Endothelial cell of umbilical vein (primary cell): ENCODE measurements at regions not wholly inside any gene's neighbourhood (a gene's known extent, or its start where the extent isn't known, plus 50 kb on each side); places are given as distances from the start of the nearest gene placed in this dataset.

ENCODE experiments used
- BruUV-seq: library from RNA; stranded (reverse); fragments of 400-500 nt; replicated peaks from 2 replicates; lab custom pipeline; 2021; lab: Mats Ljungman, UMichigan
- CTCF ChIA-PET: fragments of 300-600, 350-600 bp; sonication (Branson Sonifier 250); formaldehyde crosslinking; loops from one replicate; lab custom pipeline; 2021; ENCODE audit warnings: antibody characterized with exemption, inconsistent platforms; lab: Charles Lee
- POLR2A ChIA-PET: fragments of 300-600, 350-600 bp; sonication (Branson Sonifier 250); formaldehyde crosslinking; loops from one replicate; lab custom pipeline; 2021; ENCODE audit warnings: antibody characterized with exemption, inconsistent platforms; lab: Charles Lee
- DNase-seq: peaks from one replicate; pipeline ENCODE4 v3.0.0-alpha.2; 2011; ENCODE audit warnings: low read depth, low spot score
- FAIRE-seq: peaks from 2 replicates; lab custom pipeline; 2011; peaks lifted over from hg19 to GRCh38; lab: Jason Lieb, UNC
- H2AFZ ChIP-seq: 2 replicates; pipeline ENCODE4 v1.6.0; 2012; ENCODE audit warnings: low read depth, low read length, control low read depth, inconsistent platforms
- H3K27ac ChIP-seq: 2 replicates; pipeline ENCODE4 v1.5.1; 2011; ENCODE audit warnings: low read depth, mild to moderate bottlenecking, control low read depth, low read length, moderate library complexity; ENCODE audit not compliant: insufficient read depth
- H3K27me3 ChIP-seq, 2 experiments: 2 replicates each; pipeline versions ENCODE4 v1.6.0 to v1.6.1; 2011; ENCODE audit warnings: low read length in 2 of 2, mixed read lengths in 1 of 2; ENCODE audit not compliant: control insufficient read depth in 2 of 2, insufficient read depth in 2 of 2
- H3K36me3 ChIP-seq, 2 experiments: 2 replicates in 1 of 2; 3 replicates in 1 of 2; pipeline ENCODE4 v1.5.1; 2011; ENCODE audit warnings: low read length in 2 of 2, mild to moderate bottlenecking in 1 of 2, moderate library complexity in 1 of 2; ENCODE audit not compliant: control insufficient read depth in 2 of 2, insufficient read depth in 2 of 2; ENCODE audit errors: extremely low read depth in 1 of 2
- H3K4me1 ChIP-seq: 3 replicates; pipeline ENCODE4 v1.5.1; 2011; ENCODE audit warnings: mild to moderate bottlenecking, low read length; ENCODE audit not compliant: control insufficient read depth, insufficient read depth; ENCODE audit errors: extremely low read depth
- H3K4me2 ChIP-seq: 2 replicates; pipeline ENCODE4 v1.6.1; 2011; ENCODE audit warnings: low read length, control low read depth, mixed read lengths; ENCODE audit not compliant: insufficient read depth
- H3K4me3 ChIP-seq, 3 experiments: fragments of 200-600 bp in 1 of 3; sonication (generic), shearing (Covaris generic) in 1 of 3; replicated peaks in 1 of 3; 2 replicates each; pipeline ENCODE4 v1.5.1; 2011 to 2016; ENCODE audit warnings: control low read depth in 3 of 3, low read length in 3 of 3, mild to moderate bottlenecking in 2 of 3, inconsistent platforms in 1 of 3, low read depth in 1 of 3, moderate library complexity in 1 of 3; ENCODE audit not compliant: insufficient read depth in 1 of 3
- H3K79me2 ChIP-seq: 2 replicates; pipeline ENCODE4 v1.6.0; 2012; ENCODE audit warnings: low read length, inconsistent platforms; ENCODE audit not compliant: control insufficient read depth, insufficient read depth
- H3K9ac ChIP-seq: replicated peaks from 2 replicates; pipeline ENCODE3; 2011; ENCODE audit warnings: low read length, control low read depth; ENCODE audit not compliant: insufficient read depth; ENCODE audit errors: extremely low read depth
- H3K9me1 ChIP-seq: replicated peaks from 3 replicates; pipeline ENCODE4 v1.6.0; 2011; ENCODE audit warnings: mild to moderate bottlenecking, low read length; ENCODE audit not compliant: control insufficient read depth, insufficient read depth; ENCODE audit errors: extremely low read depth
- H3K9me3 ChIP-seq: replicated peaks from 2 replicates; pipeline ENCODE4 v1.5.1; 2012; ENCODE audit warnings: low read length, inconsistent platforms; ENCODE audit not compliant: control insufficient read depth, insufficient read depth
- H4K20me1 ChIP-seq: replicated peaks from 2 replicates; pipeline ENCODE3; 2011; ENCODE audit warnings: mild to moderate bottlenecking, low read length; ENCODE audit not compliant: control insufficient read depth, insufficient read depth; ENCODE audit errors: extremely low read depth
- CTCF ChIP-seq, 2 donors: IDR thresholded peaks; 1 replicate in 1 of 2; 2 replicates in 1 of 2; pipeline ENCODE4 v1.5.1; 2011; ENCODE audit warnings: low read length in 2 of 2, mild to moderate bottlenecking in 2 of 2, moderate library complexity in 2 of 2, control low read depth in 1 of 2, inconsistent platforms in 1 of 2, low read depth in 1 of 2; ENCODE audit not compliant: insufficient read depth in 1 of 2; ENCODE audit errors: extremely low read depth in 1 of 2
- EZH2 ChIP-seq: IDR thresholded peaks from 2 replicates; pipeline ENCODE4 v1.6.1; 2012; ENCODE audit warnings: borderline replicate concordance, low read depth, mild to moderate bottlenecking, moderate library complexity, low read length, inconsistent platforms; ENCODE audit not compliant: severe bottlenecking
- FOS ChIP-seq: IDR thresholded peaks from 2 replicates; pipeline ENCODE4 v1.6.1; 2011; ENCODE audit warnings: mild to moderate bottlenecking, low read length, moderate library complexity, borderline replicate concordance; ENCODE audit not compliant: insufficient read depth
- GATA2 ChIP-seq: IDR thresholded peaks from 2 replicates; pipeline ENCODE4 v1.7.0; 2011; ENCODE audit warnings: low read depth, mild to moderate bottlenecking, moderate library complexity, mixed read lengths, low read length; ENCODE audit not compliant: insufficient read length, insufficient read depth
- JUN ChIP-seq: IDR thresholded peaks from 2 replicates; pipeline ENCODE4 v1.6.1; 2011; ENCODE audit warnings: borderline replicate concordance, low read depth; ENCODE audit not compliant: insufficient read length, insufficient read depth
- MYC ChIP-seq: IDR thresholded peaks from one replicate; pipeline ENCODE4 v1.6.1; 2011; ENCODE audit warnings: mild to moderate bottlenecking, low read depth, low read length
- POLR2A ChIP-seq: IDR thresholded peaks from 2 replicates; pipeline ENCODE4 v1.6.1; 2012; ENCODE audit warnings: low read depth, mild to moderate bottlenecking, control low read depth, low read length
- POLR2AphosphoS5 ChIP-seq: IDR thresholded peaks from 2 replicates; pipeline ENCODE4 v1.6.1; 2012; ENCODE audit warnings: low read depth, mild to moderate bottlenecking, control low read depth, low read length, moderate library complexity; ENCODE audit not compliant: insufficient read depth
- dilution Hi-C: fragments of 300-500 bp; cut with MboI; formaldehyde crosslinking; loops from one replicate; pipeline ENCODE4 v1.15.0; 2019; ENCODE audit warnings: low sequenced_read_pairs; ENCODE audit not compliant: extremely low pct_ligation_motif_present
- intact Hi-C: fragments of 100-400 bp; cut with micrococcal nuclease; formaldehyde crosslinking; loops from one replicate; pipeline ENCODE4 v1.10.0; 2022
- TF ChIP-seq, protein P1 (sequence below): IDR thresholded peaks from 2 replicates; pipeline ENCODE4 v1.6.1; 2011; ENCODE audit not compliant: insufficient read depth, insufficient read length

DNA sequence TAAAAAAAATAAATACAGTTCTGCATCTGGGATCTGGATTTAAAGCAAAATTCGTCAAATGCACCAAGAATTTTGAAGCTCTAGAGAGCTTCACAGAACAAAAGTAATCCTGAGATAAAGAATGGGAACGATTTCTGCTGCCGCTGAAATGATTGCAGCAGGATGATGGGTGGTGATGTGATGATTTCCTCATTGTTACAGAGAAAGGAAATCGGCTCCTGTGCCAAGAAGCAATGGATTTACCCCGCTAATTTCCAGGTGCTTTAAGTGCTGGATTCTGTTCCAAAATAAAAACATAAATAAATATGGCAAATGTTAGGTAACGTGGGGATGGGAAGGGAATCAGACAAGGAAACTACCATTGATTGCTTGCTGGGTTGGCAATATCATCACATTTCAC, 1067.9 kb upstream of the MAP3K7 start:
- H3K27me3 ChIP-seq, result no peaks in the 10 kb centered on the region
- BruUV-seq, result no TSS peak
- no peak overlapping the region for H3K9ac ChIP-seq
- H3K9me1 ChIP-seq, result no peaks in the 10 kb centered on the region
- no peaks in the 10 kb centered on the region for H3K4me1 ChIP-seq
- no peak overlapping the region for H3K4me3 ChIP-seq
- TF ChIP-seq MYC (no peak), JUN (no peak), EZH2 (no peak), POLR2AphosphoS5 (no peak), FOS (no peak), GATA2 (no peak), POLR2A (no peak), CTCF (IDR thresholded peaks at IDR 0.05; ENCODE audit: extremely low read depth in 1 of 2, insufficient read depth in 1 of 2, low read depth in 1 of 2, low read length in 2 of 2) (no peak)
- TF ChIP-seq, protein P1, sequence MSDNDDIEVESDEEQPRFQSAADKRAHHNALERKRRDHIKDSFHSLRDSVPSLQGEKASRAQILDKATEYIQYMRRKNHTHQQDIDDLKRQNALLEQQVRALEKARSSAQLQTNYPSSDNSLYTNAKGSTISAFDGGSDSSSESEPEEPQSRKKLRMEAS, result no peak
- H3K36me3 ChIP-seq, result no peaks in the 10 kb centered on the region
- H2AFZ ChIP-seq, result no peak overlapping the region
- H4K20me1 ChIP-seq, result no peaks in the 10 kb centered on the region
- intact Hi-C loops, result no loop called here
- H3K27ac ChIP-seq, result no peak overlapping the region
- no peaks in the 10 kb centered on the region for H3K9me3 ChIP-seq
- no peak for FAIRE-seq
- POLR2A ChIA-PET, result no interaction called here
- CTCF ChIA-PET, result no interaction called here
- dilution Hi-C loops, result no loop called here
- no peak for DNase-seq
- H3K79me2 ChIP-seq, result no peaks in the 10 kb centered on the region
- no peak overlapping the region for H3K4me2 ChIP-seq
